Muscle of arm (tissue), 1 donor: ENCODE measurements at regions not wholly inside any gene's neighbourhood (a gene's known extent, or its start where the extent isn't known, plus 50 kb on each side); places are given as distances from the start of the nearest gene placed in this dataset.

Source experiments
- DNase-seq: peaks from one replicate; pipeline ENCODE4 v3.0.0-alpha.2; 2013

- no peak for DNase-seq
Observed at GRCh38 chrX:82081027-82081426, 879.1 kb downstream of the SH3BGRL start.

DNA sequence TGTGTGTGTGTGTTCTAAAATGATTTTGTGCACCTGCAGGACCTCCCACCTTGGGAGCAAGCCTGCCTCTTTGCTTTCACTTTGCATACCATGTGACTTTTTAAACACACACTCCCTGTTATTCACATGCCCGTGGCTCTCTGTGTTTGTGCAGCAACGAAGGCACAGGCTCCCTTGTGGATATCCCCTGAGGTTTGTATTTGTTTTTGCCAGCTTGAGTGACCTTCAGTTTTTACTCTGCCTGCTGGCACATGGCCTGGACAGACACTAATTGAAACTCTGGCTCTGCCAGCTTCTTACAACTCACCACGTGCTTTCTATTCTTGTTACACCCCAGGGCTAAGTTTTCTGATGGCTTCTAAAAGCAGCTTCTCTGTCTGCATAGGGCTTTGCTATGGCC is 885.8 kb downstream of the SH3BGRL start:
- no peak for DNase-seq

DNA sequence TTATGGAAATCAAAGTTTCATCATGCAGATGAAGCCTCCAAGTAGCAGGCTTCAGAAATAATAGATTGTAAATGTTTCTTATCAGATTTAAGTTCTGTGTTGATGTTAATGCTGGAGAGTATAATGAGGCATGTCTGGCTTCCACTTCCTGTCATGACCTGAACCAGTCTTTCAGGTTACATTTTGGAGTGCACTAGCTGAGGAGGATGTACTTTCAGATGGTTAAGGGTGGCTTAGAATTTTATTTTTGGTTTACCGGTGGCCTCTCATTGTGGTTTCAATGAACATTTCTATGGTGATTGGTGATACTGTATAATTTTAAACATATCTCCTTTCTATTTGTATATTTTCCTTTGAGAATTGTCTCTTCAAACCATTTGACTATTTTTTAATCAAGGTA is 890.4 kb downstream of the SH3BGRL start:
- DNase-seq = no peak

- no peak for DNase-seq
Observed at GRCh38 chrX:82125103-82125502, 923.2 kb downstream of the SH3BGRL start.

GRCh38 chrX:82127228-82128123 is 925.6 kb downstream of the SH3BGRL start:
- DNase-seq = no peak

DNA sequence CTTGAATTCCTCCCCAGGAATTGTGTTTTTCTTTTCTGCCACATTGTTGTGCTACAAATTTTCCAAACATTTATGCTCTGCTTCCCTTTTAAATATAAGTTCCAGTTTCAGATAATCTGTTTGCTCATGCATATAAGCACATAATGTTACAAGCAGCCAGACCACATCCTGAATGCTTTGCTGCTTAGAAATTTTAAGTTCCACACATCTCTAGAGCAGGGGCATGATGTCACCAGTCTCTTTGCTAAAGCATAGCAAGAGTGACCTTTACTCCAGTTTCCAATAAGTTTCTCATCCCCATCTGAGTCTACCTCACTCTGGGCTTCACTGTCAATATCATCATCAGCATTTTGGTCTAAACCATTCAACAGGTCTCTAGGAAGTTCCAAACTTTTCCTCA is 932.5 kb downstream of the SH3BGRL start:
- DNase-seq = no peak

GRCh38 chrX:82141942-82142341 is 940.0 kb downstream of the SH3BGRL start:
- DNase-seq = no peak

- DNase-seq = no peak
Observed at GRCh38 chrX:82161195-82161594, 959.3 kb downstream of the SH3BGRL start.

- DNase-seq = no peak
Observed at GRCh38 chrX:82163701-82164100, 961.8 kb downstream of the SH3BGRL start.

DNA sequence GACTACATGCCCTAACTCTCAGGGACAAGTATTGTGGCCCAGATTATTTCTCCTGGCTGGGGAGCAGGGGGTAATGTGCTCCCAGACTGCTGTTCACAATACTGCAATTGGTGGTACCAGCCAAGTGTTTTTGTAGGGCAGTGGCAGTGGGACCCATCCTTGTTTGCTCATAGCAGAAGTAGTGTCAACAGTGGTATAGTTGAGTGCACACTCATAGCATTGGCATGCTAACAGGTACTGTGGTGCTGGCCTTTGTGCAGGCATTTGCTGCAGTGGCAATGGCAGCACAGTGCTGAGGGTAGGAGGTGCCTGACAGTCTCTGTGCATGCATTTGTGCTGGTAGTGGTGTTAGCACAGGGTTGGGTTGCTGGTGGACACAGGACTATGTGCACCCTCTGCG is 995.0 kb downstream of the SH3BGRL start:
- DNase-seq = no peak

DNA sequence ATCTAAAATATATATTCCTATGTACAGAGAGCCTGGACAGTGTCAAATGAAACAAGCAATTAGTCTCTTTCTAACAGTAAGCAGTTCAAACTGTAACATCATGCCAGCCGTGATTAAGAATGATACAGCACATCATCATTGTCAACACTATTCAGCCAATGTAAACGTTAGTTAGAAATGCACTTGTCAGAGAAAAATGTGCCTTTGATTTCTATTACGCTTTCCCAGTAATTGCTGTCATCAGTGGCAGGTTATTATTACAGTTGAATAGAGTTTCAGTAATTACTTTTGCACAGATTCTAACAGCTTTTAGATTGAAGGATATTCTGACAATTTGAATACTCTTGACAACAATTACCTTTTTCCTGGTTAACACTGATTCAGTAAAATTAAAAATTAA is 1007.1 kb downstream of the SH3BGRL start:
- DNase-seq = no peak

DNA sequence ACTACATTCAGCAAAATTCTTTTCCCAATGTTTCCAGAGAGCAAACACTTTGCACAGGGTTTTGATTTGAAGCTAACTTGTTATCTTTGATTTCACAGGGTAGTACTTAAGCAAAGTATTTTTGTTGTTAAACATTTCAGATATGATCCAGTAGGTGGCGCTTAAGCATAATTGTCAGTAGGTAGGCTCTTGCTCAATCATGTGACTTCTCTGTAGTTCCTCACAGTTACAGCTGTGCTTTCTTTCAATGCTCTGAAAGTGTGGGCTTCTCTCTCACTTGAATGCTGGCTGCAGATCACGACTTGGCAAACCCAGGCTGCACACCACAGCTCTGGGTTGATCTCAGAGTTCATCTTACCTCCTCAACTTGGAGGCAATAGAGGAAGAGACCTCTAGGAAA is 1016.5 kb downstream of the SH3BGRL start:
- DNase-seq = no peak

- no peak for DNase-seq
Observed at GRCh38 chrX:82219129-82219528, 1017.2 kb downstream of the SH3BGRL start.

DNA sequence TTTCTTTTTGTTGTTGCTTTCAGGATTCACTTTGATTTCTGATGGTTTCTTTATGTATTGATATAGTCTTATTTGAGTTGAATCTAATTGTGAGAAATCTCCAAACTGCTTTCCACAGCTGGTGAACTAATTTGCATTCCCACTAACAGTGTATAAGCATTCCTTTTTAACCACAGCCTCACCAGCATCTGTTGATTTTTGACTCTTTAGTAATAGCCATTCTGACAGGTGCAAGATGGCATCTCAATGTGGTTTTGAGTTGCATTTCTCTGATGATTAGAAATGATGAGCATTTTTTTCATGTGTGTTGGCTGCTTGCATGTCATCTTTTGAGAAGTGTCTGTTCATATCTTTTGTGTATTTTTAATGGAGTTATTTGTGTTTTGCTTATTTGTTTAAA is 1023.1 kb downstream of the SH3BGRL start:
- DNase-seq = no peak

GRCh38 chrX:82230013-82230412 is 1028.1 kb downstream of the SH3BGRL start:
- DNase-seq = no peak

GRCh38 chrX:82232679-82233078 is 1030.8 kb downstream of the SH3BGRL start:
- DNase-seq = no peak

DNA sequence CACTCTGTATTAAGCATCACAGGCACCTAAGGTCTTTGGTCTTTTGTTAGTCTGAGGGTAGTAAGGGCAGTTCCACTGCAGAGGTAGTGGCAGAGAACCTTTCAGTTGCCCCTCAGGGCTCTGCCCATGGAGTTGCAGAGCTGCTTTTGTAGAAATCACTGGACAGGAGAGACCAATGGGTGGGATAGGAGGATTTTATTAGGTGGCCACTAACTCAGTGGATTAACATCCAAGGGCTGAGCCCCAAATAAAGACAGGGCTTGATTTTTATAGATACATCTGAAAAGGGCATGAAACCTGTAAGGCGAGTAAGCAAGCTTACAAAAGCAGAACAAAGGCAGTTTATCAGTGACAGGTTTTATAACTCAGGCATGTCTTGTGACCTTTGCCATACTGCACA is 1035.4 kb downstream of the SH3BGRL start:
- no peak for DNase-seq
